ENCODE measurements at regions not wholly inside any gene's neighbourhood (a gene's known extent, or its start where the extent isn't known, plus 50 kb on each side); places are given as distances from the start of the nearest gene placed in this dataset.

- DNase-seq (ENCODE audit: low spot score), result no peak
- intact Hi-C loops (cut with DNase I), result loop anchor here in 1 of 2 donors (5.0 kb wide), 1 partner anchor 131 kb away; the partner anchor contains the start of gene MN1
These were observed 130.7 kb downstream of the MN1 start for GRCh38 chr22:27670701-27671412.

- intact Hi-C loops (cut with DNase I), result loop anchor here in 1 of 2 donors (5.0 kb wide), 1 partner anchor 131 kb away; the partner anchor contains the start of gene MN1
- no peak for DNase-seq (ENCODE audit: low spot score)
These were observed 130.1 kb downstream of the MN1 start for GRCh38 chr22:27671413-27671935.

- intact Hi-C loops (cut with DNase I), result loop anchor here in 1 of 2 donors (5.0 kb wide), 1 partner anchor 129 kb away; the partner anchor contains the start of gene MN1
- no peak for DNase-seq (ENCODE audit: low spot score)
These were observed 128.7 kb downstream of the MN1 start for GRCh38 chr22:27672721-27673418.

GRCh38 chr22:27673839-27674238 lies 127.7 kb downstream of the MN1 start:
- intact Hi-C loops (cut with DNase I), result loop anchor here in 1 of 2 donors (5.0 kb wide), 1 partner anchor 128 kb away; the partner anchor contains the start of gene MN1
- DNase-seq (ENCODE audit: low spot score), result no peak

- no peak for DNase-seq (ENCODE audit: low spot score)
- intact Hi-C loops (cut with DNase I), result loop anchor here in 1 of 2 donors (5.0 kb wide), 1 partner anchor 128 kb away; the partner anchor contains the start of gene MN1
These were observed 127.2 kb downstream of the MN1 start for GRCh38 chr22:27674261-27674923.

- intact Hi-C loops (cut with DNase I), result no loop called here
- no peak for DNase-seq (ENCODE audit: low spot score)
These were observed 124.9 kb downstream of the MN1 start for GRCh38 chr22:27676545-27677213.

GRCh38 chr22:27677905-27678458 lies 123.6 kb downstream of the MN1 start:
- no peak for DNase-seq (ENCODE audit: low spot score)
- intact Hi-C loops (cut with DNase I), result no loop called here

GRCh38 chr22:27679176-27679575 lies 122.4 kb downstream of the MN1 start:
- no peak for DNase-seq (ENCODE audit: low spot score)

GRCh38 chr22:27679693-27680488 lies 121.7 kb downstream of the MN1 start:
- no peak for DNase-seq (ENCODE audit: low spot score)
- intact Hi-C loops (cut with DNase I), result no loop called here

More at GRCh38 chr22:27679176-27679575, 122.4 kb downstream of the MN1 start:
- intact Hi-C loops (cut with DNase I), result no loop called here

GRCh38 chr22:27680636-27681035 lies 120.9 kb downstream of the MN1 start:
- intact Hi-C loops (cut with DNase I), result no loop called here
- no peak for DNase-seq (ENCODE audit: low spot score)

- intact Hi-C loops (cut with DNase I), result no loop called here
These were observed 120.5 kb downstream of the MN1 start for GRCh38 chr22:27681037-27681436.

GRCh38 chr22:27682437-27682836 lies 119.1 kb downstream of the MN1 start:
- DNase-seq (ENCODE audit: low spot score), result no peak
- intact Hi-C loops (cut with DNase I), result no loop called here

More at GRCh38 chr22:27681037-27681436, 120.5 kb downstream of the MN1 start:
- DNase-seq (ENCODE audit: low spot score), result no peak

- intact Hi-C loops (cut with DNase I), result no loop called here
- no peak for DNase-seq (ENCODE audit: low spot score)
These were observed 116.7 kb downstream of the MN1 start for GRCh38 chr22:27684901-27685300.

GRCh38 chr22:27685515-27685914 lies 116.0 kb downstream of the MN1 start:
- no peak for DNase-seq (ENCODE audit: low spot score)
- intact Hi-C loops (cut with DNase I), result no loop called here

GRCh38 chr22:27685970-27686369 lies 115.6 kb downstream of the MN1 start:
- intact Hi-C loops (cut with DNase I), result no loop called here
- DNase-seq (ENCODE audit: low spot score), result no peak

GRCh38 chr22:27686534-27686933 lies 115.0 kb downstream of the MN1 start:
- intact Hi-C loops (cut with DNase I), result no loop called here
- peak; percentile 96 for DNase-seq (ENCODE audit: low spot score)

GRCh38 chr22:27687984-27688545 lies 113.5 kb downstream of the MN1 start:
- DNase-seq (ENCODE audit: low spot score), result peak; percentile 25
- intact Hi-C loops (cut with DNase I), result no loop called here

GRCh38 chr22:27689664-27690063 lies 111.9 kb downstream of the MN1 start:
- DNase-seq (ENCODE audit: low spot score), result no peak
- intact Hi-C loops (cut with DNase I), result no loop called here
